SJSA1 (cell line): ENCODE measurements at regions not wholly inside any gene's neighbourhood (a gene's known extent, or its start where the extent isn't known, plus 50 kb on each side); places are given as distances from the start of the nearest gene placed in this dataset.
A peak's percentile ranks its signal among the peaks of the same experiment; 100 is the strongest.
"Not testable (repeated sequence)": the region's sequence is repeated elsewhere in the genome, so short reads cannot be mapped to it uniquely, and the experiment has no call there.

Source experiments
- DNase-seq, 2 experiments: peaks; one replicate each; pipeline ENCODE4 v3.0.0-alpha.2; 2015 to 2020; ENCODE audit warnings: low spot score in 2 of 2, low read depth in 1 of 2
- H3K27ac ChIP-seq: fragments of 250-450 bp; sonication (Bioruptor Pico); 2 replicates; pipeline ENCODE4 v1.5.1; 2020; ENCODE audit warnings: mild to moderate bottlenecking, moderate library complexity
- H3K27me3 ChIP-seq: fragments of 250-450 bp; sonication (Bioruptor Pico); replicated peaks from 2 replicates; pipeline ENCODE4 v1.5.1; 2020; ENCODE audit warnings: mild to moderate bottlenecking, moderate library complexity
- H3K36me3 ChIP-seq: fragments of 250-450 bp; sonication (Bioruptor Pico); 2 replicates; pipeline ENCODE4 v1.5.1; 2020; ENCODE audit warnings: mild to moderate bottlenecking
- H3K4me1 ChIP-seq: fragments of 250-450 bp; sonication (Bioruptor Pico); replicated peaks from 2 replicates; pipeline ENCODE4 v1.6.1; 2021; ENCODE audit warnings: mild to moderate bottlenecking
- H3K4me3 ChIP-seq: fragments of 250-450 bp; sonication (Bioruptor Pico); 2 replicates; pipeline ENCODE4 v1.5.1; 2020; ENCODE audit warnings: mild to moderate bottlenecking
- H3K9me3 ChIP-seq: fragments of 250-450 bp; sonication (Bioruptor Pico); replicated peaks from 2 replicates; pipeline ENCODE4 v1.5.1; 2020; ENCODE audit warnings: mild to moderate bottlenecking

DNA sequence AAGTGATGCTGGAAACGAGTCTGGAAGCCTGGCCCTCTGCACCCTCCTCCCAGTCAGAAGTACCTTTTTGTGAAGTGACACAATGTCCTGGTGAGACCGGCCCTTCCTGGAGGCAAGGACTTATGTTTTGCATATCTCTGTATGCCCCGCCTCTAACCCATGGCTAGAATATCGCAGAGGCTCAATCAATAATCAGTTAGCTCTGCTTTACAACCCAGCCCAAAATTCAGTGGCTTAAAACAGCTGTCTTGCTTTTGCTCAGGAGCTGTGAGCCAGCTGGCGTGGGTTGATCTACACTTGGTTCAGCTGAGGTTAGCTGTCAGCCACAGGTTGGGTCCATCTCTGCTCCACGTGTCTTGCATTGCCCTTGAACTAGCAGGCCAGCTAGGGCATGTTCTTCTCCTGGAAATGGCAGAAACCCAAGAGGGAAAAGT lies 98.8 kb upstream of the METTL14 start:
- Histone ChIP-seq H3K27me3 (peaks cover 17% of the 10 kb centered on the region; the same call in 1 of the 2 replicates), H3K27ac (no peak overlapping the region), H3K9me3 (no peaks in the 10 kb centered on the region), H3K4me3 (no peak overlapping the region), H3K36me3 (no peaks in the 10 kb centered on the region), H3K4me1 (no peaks in the 10 kb centered on the region)
- no peak for DNase-seq

GRCh38 chr4:118587116-118587831 lies 97.9 kb upstream of the METTL14 start:
- peaks cover 17% of the 10 kb centered on the region; the same call in 1 of the 2 replicates for H3K27me3 ChIP-seq
- H3K27ac ChIP-seq: no peak overlapping the region

GRCh38 chr4:118587946-118588345 lies 97.2 kb upstream of the METTL14 start:
- Histone ChIP-seq H3K27ac (no peak overlapping the region), H3K36me3 (no peaks in the 10 kb centered on the region), H3K9me3 (no peaks in the 10 kb centered on the region), H3K27me3 (peaks cover 17% of the 10 kb centered on the region; the same call in 1 of the 2 replicates), H3K4me1 (no peaks in the 10 kb centered on the region), H3K4me3 (no peak overlapping the region)
- DNase-seq: no peak

More at GRCh38 chr4:118587116-118587831, 97.9 kb upstream of the METTL14 start:
- H3K9me3 ChIP-seq: no peaks in the 10 kb centered on the region
- H3K4me3 ChIP-seq: no peak overlapping the region
- H3K36me3 ChIP-seq: no peaks in the 10 kb centered on the region
- DNase-seq: no peak
- no peaks in the 10 kb centered on the region for H3K4me1 ChIP-seq

GRCh38 chr4:118589471-118590055 lies 95.6 kb upstream of the METTL14 start:
- H3K9me3 ChIP-seq: no peaks in the 10 kb centered on the region
- no peak overlapping the region for H3K27ac ChIP-seq
- no peaks in the 10 kb centered on the region for H3K36me3 ChIP-seq
- H3K27me3 ChIP-seq: peaks cover 11% of the 10 kb centered on the region; the same call in 1 of the 2 replicates
- no peak for DNase-seq
- no peaks in the 10 kb centered on the region for H3K4me1 ChIP-seq
- H3K4me3 ChIP-seq: no peak overlapping the region

DNA sequence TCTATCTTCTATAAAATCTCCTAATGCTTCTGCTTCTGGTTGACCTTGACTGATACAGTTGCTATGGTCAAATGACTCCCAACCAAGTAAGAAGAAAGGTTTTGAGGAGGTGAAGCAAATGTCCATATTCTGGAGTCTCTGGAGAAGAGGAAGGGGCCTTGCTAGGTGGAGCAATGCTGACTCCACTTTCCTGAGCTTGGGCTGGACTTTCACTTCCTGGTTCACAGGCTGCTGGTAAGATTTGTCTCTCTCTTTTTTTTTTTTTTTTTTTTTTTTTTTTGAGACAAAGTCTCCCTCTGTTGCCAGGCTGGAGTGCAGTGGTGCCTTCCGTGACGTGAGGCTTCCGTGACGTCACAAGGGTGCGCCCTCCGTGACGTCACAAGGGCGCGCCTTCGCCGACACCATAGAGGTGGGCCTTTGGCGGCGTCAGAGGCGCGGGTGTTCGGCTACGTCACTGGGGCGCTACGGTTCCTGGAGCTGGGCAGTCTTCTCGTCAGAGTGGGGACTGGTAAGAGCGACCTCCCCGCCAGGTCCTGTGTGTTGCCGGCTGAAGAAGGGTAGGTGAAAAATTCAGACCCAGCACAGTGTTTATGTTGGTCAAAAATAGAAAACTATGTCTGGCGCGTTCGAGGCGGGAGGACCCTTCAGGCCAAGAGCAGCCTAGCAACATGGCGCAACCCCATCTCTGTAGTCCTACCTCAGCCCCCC lies 93.7 kb upstream of the METTL14 start:
- Histone ChIP-seq H3K27ac (peak overlapping the region; percentile 70), H3K4me3 (peak overlapping the region; percentile 45)
- peak; percentile 92 to 96 for DNase-seq
- not testable (repeated sequence) for H3K27me3 ChIP-seq, H3K4me1 ChIP-seq, H3K9me3 ChIP-seq, H3K36me3 ChIP-seq

DNA sequence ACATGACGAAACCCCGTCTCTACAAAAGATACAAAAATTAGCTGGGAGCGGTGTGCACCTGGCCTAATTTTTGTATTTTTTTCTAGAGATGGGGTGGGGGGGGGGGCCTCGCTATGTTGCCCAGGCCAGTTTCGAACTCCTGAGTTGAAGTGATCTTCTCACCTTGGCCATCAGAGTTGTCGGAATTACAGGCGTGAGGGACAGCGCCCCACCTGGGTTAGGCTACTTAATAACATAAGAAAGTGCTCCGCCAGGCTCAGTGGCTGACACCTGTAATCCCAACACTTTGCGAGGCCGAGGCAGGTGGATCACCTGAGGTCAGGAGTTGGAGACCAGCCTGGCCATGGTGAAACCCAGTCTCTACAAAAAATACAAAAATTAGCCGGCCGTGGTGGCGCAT lies 92.9 kb upstream of the METTL14 start:
- H3K27me3 ChIP-seq, H3K9me3 ChIP-seq, H3K27ac ChIP-seq, H3K4me1 ChIP-seq, H3K36me3 ChIP-seq, DNase-seq: not testable (repeated sequence)
- peak overlapping the region; percentile 45 for H3K4me3 ChIP-seq

GRCh38 chr4:118595883-118596282 lies 89.3 kb upstream of the METTL14 start:
- H3K27me3 ChIP-seq, H3K4me1 ChIP-seq, H3K9me3 ChIP-seq, DNase-seq, H3K36me3 ChIP-seq, H3K4me3 ChIP-seq, H3K27ac ChIP-seq: not testable (repeated sequence)

GRCh38 chr4:118625097-118625496 lies 60.1 kb upstream of the METTL14 start:
- not testable (repeated sequence) for H3K4me3 ChIP-seq, H3K4me1 ChIP-seq, H3K27me3 ChIP-seq, H3K9me3 ChIP-seq, DNase-seq, H3K27ac ChIP-seq, H3K36me3 ChIP-seq

GRCh38 chr4:118629697-118630096 lies 55.5 kb upstream of the METTL14 start:
- not testable (repeated sequence) for H3K27me3 ChIP-seq, H3K36me3 ChIP-seq, H3K9me3 ChIP-seq, H3K4me1 ChIP-seq, DNase-seq, H3K27ac ChIP-seq, H3K4me3 ChIP-seq

GRCh38 chr4:118630897-118631296 lies 54.3 kb upstream of the METTL14 start:
- not testable (repeated sequence) for H3K9me3 ChIP-seq, DNase-seq, H3K27ac ChIP-seq

GRCh38 chr4:118631321-118632050 lies 53.7 kb upstream of the METTL14 start:
- H3K27ac ChIP-seq, H3K27me3 ChIP-seq, DNase-seq, H3K9me3 ChIP-seq, H3K4me1 ChIP-seq, H3K36me3 ChIP-seq, H3K4me3 ChIP-seq: not testable (repeated sequence)

More at GRCh38 chr4:118630897-118631296, 54.3 kb upstream of the METTL14 start:
- not testable (repeated sequence) for H3K27me3 ChIP-seq, H3K4me1 ChIP-seq, H3K36me3 ChIP-seq, H3K4me3 ChIP-seq

- DNase-seq, H3K4me3 ChIP-seq, H3K27ac ChIP-seq, H3K9me3 ChIP-seq, H3K4me1 ChIP-seq, H3K27me3 ChIP-seq, H3K36me3 ChIP-seq: not testable (repeated sequence)
Measured at GRCh38 chr4:118633476-118633875, 51.7 kb upstream of the METTL14 start.

DNA sequence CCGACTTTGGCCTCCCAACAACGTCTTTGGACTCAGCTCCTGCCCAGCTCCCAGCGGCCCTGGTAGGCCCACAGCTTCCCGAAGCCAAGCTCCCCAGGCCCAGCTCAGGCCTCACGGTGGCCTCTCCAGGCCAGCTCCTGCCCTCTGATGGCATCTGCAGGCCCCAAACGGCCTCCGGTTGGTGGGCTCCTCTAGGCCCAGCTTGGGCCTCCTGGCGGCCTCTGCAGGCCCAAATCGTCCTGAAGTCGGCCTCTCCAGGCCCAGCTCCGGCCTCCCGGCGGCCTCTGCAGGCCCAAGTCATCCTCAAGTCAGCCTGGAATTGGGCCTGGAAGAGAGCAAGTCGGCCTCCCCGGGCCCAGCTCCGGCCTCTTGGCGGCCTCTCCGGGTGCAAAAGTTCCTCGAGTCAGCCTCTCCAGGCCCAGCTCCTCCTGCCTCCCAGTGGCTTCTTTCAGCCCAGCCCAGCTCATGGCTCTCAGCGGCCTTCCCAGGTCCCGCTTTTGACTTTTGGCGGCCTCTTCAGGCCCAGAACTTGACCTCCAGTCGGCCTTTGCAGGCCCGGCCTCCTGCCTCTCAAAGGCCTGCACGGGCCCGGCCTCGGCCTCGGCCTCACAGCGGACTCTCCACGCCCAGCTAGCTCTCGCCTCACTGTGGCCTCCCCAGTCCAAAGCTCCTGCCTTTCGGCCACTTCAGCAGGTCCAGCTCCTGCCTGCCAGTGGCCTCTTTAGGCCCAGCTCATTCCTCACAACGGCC lies 50.9 kb upstream of the METTL14 start:
- H3K9me3 ChIP-seq, DNase-seq, H3K36me3 ChIP-seq, H3K27me3 ChIP-seq, H3K4me3 ChIP-seq, H3K4me1 ChIP-seq, H3K27ac ChIP-seq: not testable (repeated sequence)
